ENCODE measurements at regions not wholly inside any gene's neighbourhood (a gene's known extent, or its start where the extent isn't known, plus 50 kb on each side); places are given as distances from the start of the nearest gene placed in this dataset.

DNA sequence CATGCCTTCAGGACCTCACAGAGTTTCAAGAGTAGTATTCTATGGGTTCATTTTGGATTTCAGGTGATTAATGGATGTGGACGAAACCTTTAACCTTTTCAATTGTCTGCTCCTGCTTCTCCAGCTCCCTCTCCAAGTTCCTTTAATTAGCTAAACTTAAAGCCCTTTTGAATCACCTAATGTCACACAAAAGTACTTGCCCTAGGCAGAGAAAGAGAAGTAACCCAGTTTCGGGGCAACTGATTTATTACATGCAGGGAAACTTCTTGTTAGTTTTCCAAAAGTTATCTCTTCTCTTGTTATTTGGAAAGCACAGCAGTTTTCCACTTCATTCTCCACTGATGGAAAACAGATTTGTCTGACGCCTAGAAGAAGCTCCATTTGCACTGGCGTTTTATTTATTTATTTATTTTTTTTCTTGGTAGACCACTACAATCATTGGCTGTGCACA, 407.7 kb upstream of the JARID2 start:
- TF ChIP-seq, protein P1, sequence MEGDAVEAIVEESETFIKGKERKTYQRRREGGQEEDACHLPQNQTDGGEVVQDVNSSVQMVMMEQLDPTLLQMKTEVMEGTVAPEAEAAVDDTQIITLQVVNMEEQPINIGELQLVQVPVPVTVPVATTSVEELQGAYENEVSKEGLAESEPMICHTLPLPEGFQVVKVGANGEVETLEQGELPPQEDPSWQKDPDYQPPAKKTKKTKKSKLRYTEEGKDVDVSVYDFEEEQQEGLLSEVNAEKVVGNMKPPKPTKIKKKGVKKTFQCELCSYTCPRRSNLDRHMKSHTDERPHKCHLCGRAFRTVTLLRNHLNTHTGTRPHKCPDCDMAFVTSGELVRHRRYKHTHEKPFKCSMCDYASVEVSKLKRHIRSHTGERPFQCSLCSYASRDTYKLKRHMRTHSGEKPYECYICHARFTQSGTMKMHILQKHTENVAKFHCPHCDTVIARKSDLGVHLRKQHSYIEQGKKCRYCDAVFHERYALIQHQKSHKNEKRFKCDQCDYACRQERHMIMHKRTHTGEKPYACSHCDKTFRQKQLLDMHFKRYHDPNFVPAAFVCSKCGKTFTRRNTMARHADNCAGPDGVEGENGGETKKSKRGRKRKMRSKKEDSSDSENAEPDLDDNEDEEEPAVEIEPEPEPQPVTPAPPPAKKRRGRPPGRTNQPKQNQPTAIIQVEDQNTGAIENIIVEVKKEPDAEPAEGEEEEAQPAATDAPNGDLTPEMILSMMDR (IDR thresholded peaks at IDR 0.05) = no peak
- TF ChIP-seq POLR2A (IDR thresholded peaks at IDR 0.05) = no peak
